ENCODE measurements at regions not wholly inside any gene's neighbourhood (a gene's known extent, or its start where the extent isn't known, plus 50 kb on each side); places are given as distances from the start of the nearest gene placed in this dataset.

DNA sequence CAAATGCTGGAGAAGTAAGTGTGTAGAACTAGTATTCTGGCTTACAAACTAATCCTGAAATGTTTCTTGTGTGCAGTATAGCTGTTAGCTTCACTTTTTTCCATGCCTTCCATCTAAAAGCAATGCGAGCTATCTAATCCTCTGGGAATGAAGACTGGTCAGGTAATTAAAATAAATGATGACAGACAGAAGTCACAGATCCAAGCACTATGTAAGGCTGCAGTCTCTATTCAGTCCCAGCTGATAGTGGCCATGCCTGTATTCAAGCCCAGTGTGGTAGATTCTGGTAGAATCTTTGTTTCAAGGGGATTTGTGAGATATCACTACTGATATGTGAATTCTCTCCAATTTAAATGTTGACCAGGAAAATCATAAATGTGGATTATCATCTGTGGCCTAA, 637.2 kb downstream of the TMTC2 start:
- Histone ChIP-seq H3K4me1 (ENCODE audit: control insufficient read depth in 3 of 3, insufficient read depth in 3 of 3, low read length in 3 of 3) (no peaks in the 10 kb centered on the region), H3K27ac (ENCODE audit: low read depth, low read length) (no peak overlapping the region), H3K36me3 (ENCODE audit: control insufficient read depth in 3 of 3, insufficient read depth in 3 of 3, low read length in 3 of 3) (no peaks in the 10 kb centered on the region), H3K9ac (ENCODE audit: low read depth in 1 of 3, low read length in 3 of 3) (no peak overlapping the region), H3K4me3 (ENCODE audit: low read length in 3 of 3) (no peak overlapping the region), H3K27me3 (ENCODE audit: control insufficient read depth in 3 of 3, insufficient read depth in 3 of 3, low read length in 3 of 3) (no peaks in the 10 kb centered on the region), H3K9me3 (ENCODE audit: control insufficient read depth in 3 of 3, low read length in 3 of 3) (no peaks in the 10 kb centered on the region)

DNA sequence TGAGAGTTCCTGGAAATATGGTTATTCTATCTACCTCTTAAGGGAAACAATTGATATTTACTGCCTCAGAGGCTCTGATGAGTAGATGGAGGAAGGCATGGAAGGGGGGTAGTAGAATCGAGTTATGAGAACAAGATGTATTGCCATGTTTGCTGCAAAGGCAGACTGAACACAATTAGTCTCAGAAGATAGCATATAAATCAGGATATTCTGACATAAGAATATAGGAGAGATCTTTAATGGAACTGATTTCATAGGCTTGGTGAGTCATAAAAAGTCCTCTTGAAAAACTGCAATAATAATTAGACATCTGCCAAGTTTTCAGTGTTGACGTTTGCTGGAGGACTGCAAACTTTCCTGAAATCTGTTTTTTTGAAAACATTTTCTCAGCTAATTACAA, 636.1 kb downstream of the TMTC2 start:
- H3K4me1 ChIP-seq (ENCODE audit: control insufficient read depth in 3 of 3, insufficient read depth in 3 of 3, low read length in 3 of 3), result no peaks in the 10 kb centered on the region
- no peaks in the 10 kb centered on the region for H3K27me3 ChIP-seq (ENCODE audit: control insufficient read depth in 3 of 3, insufficient read depth in 3 of 3, low read length in 3 of 3)
- H3K9ac ChIP-seq (ENCODE audit: low read depth in 1 of 3, low read length in 3 of 3), result no peak overlapping the region
- H3K36me3 ChIP-seq (ENCODE audit: control insufficient read depth in 3 of 3, insufficient read depth in 3 of 3, low read length in 3 of 3), result no peaks in the 10 kb centered on the region
- H3K27ac ChIP-seq (ENCODE audit: low read depth, low read length), result no peak overlapping the region
- H3K4me3 ChIP-seq (ENCODE audit: low read length in 3 of 3), result no peak overlapping the region
- no peaks in the 10 kb centered on the region for H3K9me3 ChIP-seq (ENCODE audit: control insufficient read depth in 3 of 3, low read length in 3 of 3)

DNA sequence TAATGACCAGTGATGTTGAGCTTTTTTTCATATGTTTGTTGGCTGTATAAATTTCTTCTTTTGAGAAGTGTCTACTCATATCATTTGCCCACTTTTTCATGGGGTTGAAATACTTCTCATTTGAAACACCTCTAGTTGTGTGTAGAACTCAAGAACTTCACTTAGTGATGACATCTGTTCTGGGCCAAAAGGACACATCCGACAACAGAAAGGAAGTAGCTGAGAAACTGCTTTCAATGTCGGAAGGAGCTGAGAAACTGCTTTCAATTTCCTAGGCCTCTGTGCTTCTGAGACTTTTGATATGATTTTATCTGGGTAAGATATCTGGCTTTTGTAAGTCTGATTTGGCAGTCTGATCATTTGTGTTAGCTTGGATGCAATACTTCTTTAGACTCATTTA, 635.3 kb downstream of the TMTC2 start:
- Histone ChIP-seq H3K4me3 (ENCODE audit: low read length in 3 of 3) (no peak overlapping the region), H3K9me3 (ENCODE audit: control insufficient read depth in 3 of 3, low read length in 3 of 3) (no peaks in the 10 kb centered on the region), H3K4me1 (ENCODE audit: control insufficient read depth in 3 of 3, insufficient read depth in 3 of 3, low read length in 3 of 3) (no peaks in the 10 kb centered on the region), H3K9ac (ENCODE audit: low read depth in 1 of 3, low read length in 3 of 3) (no peak overlapping the region), H3K27me3 (ENCODE audit: control insufficient read depth in 3 of 3, insufficient read depth in 3 of 3, low read length in 3 of 3) (no peaks in the 10 kb centered on the region), H3K36me3 (ENCODE audit: control insufficient read depth in 3 of 3, insufficient read depth in 3 of 3, low read length in 3 of 3) (no peaks in the 10 kb centered on the region), H3K27ac (ENCODE audit: low read depth, low read length) (no peak overlapping the region)

DNA sequence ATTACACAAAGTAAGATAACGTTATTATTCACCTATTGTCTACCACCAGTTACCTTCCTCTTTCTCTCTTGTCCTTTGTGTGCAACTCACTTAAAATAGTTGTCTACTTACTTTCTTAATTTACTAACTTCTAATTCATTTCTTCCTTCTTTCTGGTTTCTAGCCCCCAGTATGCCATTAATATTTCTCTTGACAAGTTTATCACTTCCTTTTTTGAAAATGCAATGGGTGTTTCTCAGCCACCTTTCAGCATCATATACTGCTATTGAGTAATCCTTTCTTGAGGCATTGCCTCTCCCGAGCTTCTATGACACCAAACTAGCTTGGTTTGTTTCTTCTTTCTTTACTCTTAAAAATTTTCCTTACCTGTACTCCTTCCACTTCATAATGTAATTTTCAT, 633.6 kb downstream of the TMTC2 start:
- Histone ChIP-seq H3K9ac (ENCODE audit: low read depth in 1 of 3, low read length in 3 of 3) (no peak overlapping the region), H3K27me3 (ENCODE audit: control insufficient read depth in 3 of 3, insufficient read depth in 3 of 3, low read length in 3 of 3) (no peaks in the 10 kb centered on the region), H3K4me1 (ENCODE audit: control insufficient read depth in 3 of 3, insufficient read depth in 3 of 3, low read length in 3 of 3) (no peaks in the 10 kb centered on the region), H3K4me3 (ENCODE audit: low read length in 3 of 3) (no peak overlapping the region), H3K27ac (ENCODE audit: low read depth, low read length) (no peak overlapping the region), H3K9me3 (ENCODE audit: control insufficient read depth in 3 of 3, low read length in 3 of 3) (no peaks in the 10 kb centered on the region), H3K36me3 (ENCODE audit: control insufficient read depth in 3 of 3, insufficient read depth in 3 of 3, low read length in 3 of 3) (no peaks in the 10 kb centered on the region)

DNA sequence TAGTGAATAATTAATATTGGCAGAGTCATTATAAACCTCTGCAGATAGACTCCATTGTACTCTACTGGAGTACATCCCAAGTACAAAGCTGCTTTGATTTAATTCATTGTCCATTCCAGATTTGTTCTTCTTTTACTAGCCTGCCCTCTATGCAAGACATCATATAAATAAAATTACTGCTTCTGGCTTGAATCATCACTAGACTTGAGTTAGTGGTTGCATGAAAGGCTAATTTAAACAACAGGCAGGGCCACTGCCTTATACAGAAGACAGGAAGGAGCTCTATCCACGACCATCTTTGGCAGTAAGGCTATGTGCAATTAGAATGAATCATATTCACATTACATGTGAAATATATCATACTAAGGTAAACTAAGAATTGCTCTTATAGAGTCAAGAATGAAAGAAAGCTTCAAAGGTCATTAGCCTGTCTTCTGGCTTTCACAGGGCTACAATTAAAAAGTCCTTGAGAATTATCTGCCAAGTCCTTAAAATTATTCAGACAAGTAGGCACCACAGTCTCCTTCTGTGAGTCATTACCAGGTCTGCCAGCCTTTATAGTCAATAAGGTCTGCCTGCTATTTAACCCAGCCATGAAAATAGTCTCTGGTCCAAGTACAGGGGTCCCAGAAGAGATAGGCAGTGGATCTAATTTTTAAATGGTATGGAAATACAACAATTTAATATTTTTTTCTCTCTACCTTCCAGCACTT, 631.8 kb downstream of the TMTC2 start:
- H3K27ac ChIP-seq (ENCODE audit: low read depth, low read length), result no peak overlapping the region
- no peaks in the 10 kb centered on the region for H3K36me3 ChIP-seq (ENCODE audit: control insufficient read depth in 3 of 3, insufficient read depth in 3 of 3, low read length in 3 of 3)
- no peak overlapping the region for H3K9ac ChIP-seq (ENCODE audit: low read depth in 1 of 3, low read length in 3 of 3)
- H3K4me3 ChIP-seq (ENCODE audit: low read length in 3 of 3), result no peak overlapping the region
- H3K27me3 ChIP-seq (ENCODE audit: control insufficient read depth in 3 of 3, insufficient read depth in 3 of 3, low read length in 3 of 3), result no peaks in the 10 kb centered on the region
- no peaks in the 10 kb centered on the region for H3K9me3 ChIP-seq (ENCODE audit: control insufficient read depth in 3 of 3, low read length in 3 of 3)
- H3K4me1 ChIP-seq (ENCODE audit: control insufficient read depth in 3 of 3, insufficient read depth in 3 of 3, low read length in 3 of 3), result no peaks in the 10 kb centered on the region

DNA sequence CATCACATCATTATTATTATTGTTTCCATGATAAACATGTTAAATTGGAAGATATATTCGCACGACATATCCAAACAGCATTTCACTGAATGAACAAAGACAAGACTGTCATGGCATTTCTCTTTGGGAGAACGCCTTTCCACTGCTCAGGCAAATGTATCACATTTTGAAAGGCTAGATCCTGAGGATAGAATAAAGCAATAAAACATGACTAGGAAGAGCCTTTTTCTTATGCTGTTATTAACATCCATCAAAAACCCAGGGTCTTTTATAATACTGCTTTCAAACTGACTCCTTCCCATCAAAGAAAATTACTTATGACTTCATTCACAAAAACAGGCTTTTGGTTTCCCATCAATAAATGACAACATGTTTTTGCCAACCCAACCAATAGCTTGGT, 630.9 kb downstream of the TMTC2 start:
- no peak overlapping the region for H3K27ac ChIP-seq (ENCODE audit: low read depth, low read length)
- H3K4me1 ChIP-seq (ENCODE audit: control insufficient read depth in 3 of 3, insufficient read depth in 3 of 3, low read length in 3 of 3), result no peaks in the 10 kb centered on the region
- H3K9me3 ChIP-seq (ENCODE audit: control insufficient read depth in 3 of 3, low read length in 3 of 3), result no peaks in the 10 kb centered on the region
- H3K27me3 ChIP-seq (ENCODE audit: control insufficient read depth in 3 of 3, insufficient read depth in 3 of 3, low read length in 3 of 3), result no peaks in the 10 kb centered on the region
- no peaks in the 10 kb centered on the region for H3K36me3 ChIP-seq (ENCODE audit: control insufficient read depth in 3 of 3, insufficient read depth in 3 of 3, low read length in 3 of 3)
- no peak overlapping the region for H3K9ac ChIP-seq (ENCODE audit: low read depth in 1 of 3, low read length in 3 of 3)
- no peak overlapping the region for H3K4me3 ChIP-seq (ENCODE audit: low read length in 3 of 3)

DNA sequence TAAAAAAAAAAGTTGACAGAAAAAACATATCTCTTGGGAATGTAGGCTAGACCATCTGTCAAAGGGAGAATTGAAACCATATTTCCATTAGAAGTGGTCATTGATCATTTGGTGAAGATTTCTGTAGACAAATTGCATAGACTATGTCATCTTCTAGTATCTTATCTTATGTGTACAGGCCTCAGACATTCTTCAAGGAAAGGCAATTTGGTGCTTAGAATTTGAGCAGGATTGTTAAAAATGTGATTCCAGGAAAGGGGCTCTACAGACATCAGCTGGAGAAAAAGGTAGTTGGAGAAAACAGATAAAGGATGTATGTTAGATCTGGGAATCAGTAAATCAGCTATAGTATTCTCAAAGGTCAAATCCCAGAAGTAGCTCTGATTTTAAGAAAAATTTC, 627.1 kb downstream of the TMTC2 start:
- Histone ChIP-seq H3K4me3 (ENCODE audit: low read length in 3 of 3) (no peak overlapping the region), H3K27ac (ENCODE audit: low read depth, low read length) (no peak overlapping the region), H3K9me3 (ENCODE audit: control insufficient read depth in 3 of 3, low read length in 3 of 3) (no peaks in the 10 kb centered on the region), H3K27me3 (ENCODE audit: control insufficient read depth in 3 of 3, insufficient read depth in 3 of 3, low read length in 3 of 3) (no peaks in the 10 kb centered on the region), H3K4me1 (ENCODE audit: control insufficient read depth in 3 of 3, insufficient read depth in 3 of 3, low read length in 3 of 3) (no peaks in the 10 kb centered on the region), H3K9ac (ENCODE audit: low read depth in 1 of 3, low read length in 3 of 3) (no peak overlapping the region), H3K36me3 (ENCODE audit: control insufficient read depth in 3 of 3, insufficient read depth in 3 of 3, low read length in 3 of 3) (no peaks in the 10 kb centered on the region)

DNA sequence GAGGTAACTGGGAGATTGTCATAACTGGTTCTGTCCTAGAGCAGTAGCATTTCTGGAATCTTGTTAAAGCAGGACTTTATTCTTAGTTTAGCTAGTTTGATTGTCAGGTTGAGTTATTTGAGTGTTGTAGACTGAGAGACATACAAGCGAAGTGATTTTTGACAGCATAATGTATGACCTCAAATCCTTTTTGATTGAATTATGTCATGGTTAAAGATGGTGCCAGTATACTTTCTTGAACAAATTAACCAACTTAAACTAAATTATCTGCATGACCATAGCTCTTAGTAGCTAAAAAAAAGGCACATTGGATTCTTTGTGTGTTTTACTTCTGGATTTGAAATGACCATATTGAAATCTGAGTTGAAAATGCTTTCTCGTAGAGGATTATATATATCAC, 626.6 kb downstream of the TMTC2 start:
- no peaks in the 10 kb centered on the region for H3K9me3 ChIP-seq (ENCODE audit: control insufficient read depth in 3 of 3, low read length in 3 of 3)

DNA sequence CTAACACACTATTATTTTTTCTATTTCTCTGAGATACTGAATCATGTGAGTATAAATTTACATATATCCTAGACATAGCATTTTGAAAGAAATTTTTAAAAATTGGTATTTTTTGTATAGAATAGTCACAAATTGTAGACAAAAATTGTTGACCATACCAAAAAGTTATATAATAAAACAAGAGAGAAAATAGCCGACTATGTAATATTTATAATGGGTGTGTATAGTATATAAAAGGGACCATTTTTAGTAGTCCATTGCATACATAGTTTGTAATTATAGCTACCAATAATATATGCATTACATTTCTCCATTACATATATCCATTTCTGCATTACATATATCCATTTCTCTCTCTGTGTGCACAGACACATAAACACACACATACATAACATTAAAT, 590.2 kb downstream of the TMTC2 start:
- Histone ChIP-seq H3K4me3 (ENCODE audit: low read length in 3 of 3) (no peak overlapping the region), H3K9me3 (ENCODE audit: control insufficient read depth in 3 of 3, low read length in 3 of 3) (no peaks in the 10 kb centered on the region), H3K36me3 (ENCODE audit: control insufficient read depth in 3 of 3, insufficient read depth in 3 of 3, low read length in 3 of 3) (no peaks in the 10 kb centered on the region), H3K27ac (ENCODE audit: low read depth, low read length) (no peak overlapping the region), H3K9ac (ENCODE audit: low read depth in 1 of 3, low read length in 3 of 3) (no peak overlapping the region), H3K4me1 (ENCODE audit: control insufficient read depth in 3 of 3, insufficient read depth in 3 of 3, low read length in 3 of 3) (no peaks in the 10 kb centered on the region), H3K27me3 (ENCODE audit: control insufficient read depth in 3 of 3, insufficient read depth in 3 of 3, low read length in 3 of 3) (no peaks in the 10 kb centered on the region)

More for the DNA sequence above, 626.6 kb downstream of the TMTC2 start:
- H3K36me3 ChIP-seq (ENCODE audit: control insufficient read depth in 3 of 3, insufficient read depth in 3 of 3, low read length in 3 of 3), result no peaks in the 10 kb centered on the region
- no peak overlapping the region for H3K9ac ChIP-seq (ENCODE audit: low read depth in 1 of 3, low read length in 3 of 3)
- H3K4me1 ChIP-seq (ENCODE audit: control insufficient read depth in 3 of 3, insufficient read depth in 3 of 3, low read length in 3 of 3), result no peaks in the 10 kb centered on the region
- H3K27ac ChIP-seq (ENCODE audit: low read depth, low read length), result no peak overlapping the region
- no peak overlapping the region for H3K4me3 ChIP-seq (ENCODE audit: low read length in 3 of 3)
- no peaks in the 10 kb centered on the region for H3K27me3 ChIP-seq (ENCODE audit: control insufficient read depth in 3 of 3, insufficient read depth in 3 of 3, low read length in 3 of 3)

DNA sequence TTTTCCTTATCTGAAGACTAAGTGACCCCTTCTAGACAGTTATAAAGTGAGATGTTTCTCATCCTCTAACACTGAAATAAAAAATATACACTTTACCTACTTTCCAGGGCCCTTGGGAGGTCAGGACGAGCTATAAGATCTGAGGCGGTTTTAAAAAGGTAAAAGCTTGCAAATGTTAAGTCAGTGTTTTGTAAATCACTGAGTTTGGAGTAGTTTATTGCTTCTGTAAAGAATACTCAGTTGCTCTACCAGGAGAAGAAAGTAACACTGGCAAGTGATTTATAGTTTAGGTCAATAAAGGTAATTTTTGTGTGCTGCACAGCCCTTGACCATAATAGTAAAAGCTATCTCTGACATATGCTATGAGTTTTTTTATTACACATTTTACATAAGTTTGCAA, 584.5 kb downstream of the TMTC2 start:
- Histone ChIP-seq H3K27ac (ENCODE audit: low read depth, low read length) (no peak overlapping the region), H3K36me3 (ENCODE audit: control insufficient read depth in 3 of 3, insufficient read depth in 3 of 3, low read length in 3 of 3) (no peaks in the 10 kb centered on the region), H3K27me3 (ENCODE audit: control insufficient read depth in 3 of 3, insufficient read depth in 3 of 3, low read length in 3 of 3) (no peaks in the 10 kb centered on the region), H3K4me3 (ENCODE audit: low read length in 3 of 3) (no peak overlapping the region), H3K4me1 (ENCODE audit: control insufficient read depth in 3 of 3, insufficient read depth in 3 of 3, low read length in 3 of 3) (no peaks in the 10 kb centered on the region), H3K9ac (ENCODE audit: low read depth in 1 of 3, low read length in 3 of 3) (no peak overlapping the region), H3K9me3 (ENCODE audit: control insufficient read depth in 3 of 3, low read length in 3 of 3) (no peaks in the 10 kb centered on the region)
